ENCODE measurements at regions not wholly inside any gene's neighbourhood (a gene's known extent, or its start where the extent isn't known, plus 50 kb on each side); places are given as distances from the start of the nearest gene placed in this dataset.

- DNase-seq: no peak
These were observed 1458.6 kb upstream of the TENM4 start for GRCh38 chr11:80899381-80899780.

- DNase-seq: no peak
These were observed 1458.1 kb upstream of the TENM4 start for GRCh38 chr11:80898910-80899309.

GRCh38 chr11:80886684-80887083 is 1445.9 kb upstream of the TENM4 start:
- DNase-seq: no peak

GRCh38 chr11:80873310-80873999 is 1432.6 kb upstream of the TENM4 start:
- DNase-seq: no peak

- DNase-seq: no peak
These were observed 1431.4 kb upstream of the TENM4 start for GRCh38 chr11:80872116-80872728.

GRCh38 chr11:80868831-80869230 is 1428.0 kb upstream of the TENM4 start:
- no peak for DNase-seq

GRCh38 chr11:80862011-80862410 is 1421.2 kb upstream of the TENM4 start:
- DNase-seq: no peak

GRCh38 chr11:80861193-80861592 is 1420.4 kb upstream of the TENM4 start:
- no peak for DNase-seq

GRCh38 chr11:80860632-80861031 is 1419.8 kb upstream of the TENM4 start:
- no peak for DNase-seq

GRCh38 chr11:80856066-80856465 is 1415.2 kb upstream of the TENM4 start:
- DNase-seq: no peak

- no peak for DNase-seq
These were observed 1414.6 kb upstream of the TENM4 start for GRCh38 chr11:80855426-80855825.

GRCh38 chr11:80849253-80849652 is 1408.4 kb upstream of the TENM4 start:
- DNase-seq: no peak

GRCh38 chr11:80846979-80847378 is 1406.1 kb upstream of the TENM4 start:
- no peak for DNase-seq

- DNase-seq: no peak
These were observed 1405.6 kb upstream of the TENM4 start for GRCh38 chr11:80846442-80846841.

- DNase-seq: no peak
These were observed 1403.4 kb upstream of the TENM4 start for GRCh38 chr11:80844110-80844819.

GRCh38 chr11:80843266-80843974 is 1402.6 kb upstream of the TENM4 start:
- DNase-seq: no peak

- no peak for DNase-seq
These were observed 1401.4 kb upstream of the TENM4 start for GRCh38 chr11:80842246-80842645.

- no peak for DNase-seq
These were observed 1400.8 kb upstream of the TENM4 start for GRCh38 chr11:80841675-80842074.

GRCh38 chr11:80838153-80838552 is 1397.3 kb upstream of the TENM4 start:
- DNase-seq: no peak

GRCh38 chr11:80837051-80837450 is 1396.2 kb upstream of the TENM4 start:
- DNase-seq: no peak

GRCh38 chr11:80831374-80831773 is 1390.5 kb upstream of the TENM4 start:
- no peak for DNase-seq

- DNase-seq: no peak
These were observed 1387.0 kb upstream of the TENM4 start for GRCh38 chr11:80827781-80828180.

- no peak for DNase-seq
These were observed 1386.0 kb upstream of the TENM4 start for GRCh38 chr11:80826808-80827207.

GRCh38 chr11:80822308-80822707 is 1381.5 kb upstream of the TENM4 start:
- DNase-seq: no peak

All from NCI-H1048 (cell line).